ENCODE measurements at regions not wholly inside any gene's neighbourhood (a gene's known extent, or its start where the extent isn't known, plus 50 kb on each side); places are given as distances from the start of the nearest gene placed in this dataset.

- Histone ChIP-seq H3K9me3 (replicated peaks; ENCODE audit: control insufficient read depth, insufficient read depth, low read length) (no peaks in the 10 kb centered on the region), H3K4me2 (ENCODE audit: insufficient read depth, low read length) (no peak overlapping the region), H3K27me3 (ENCODE audit: control insufficient read depth in 2 of 2, insufficient read depth in 2 of 2, low read length in 2 of 2) (no peaks in the 10 kb centered on the region), H4K20me1 (replicated peaks; ENCODE audit: control insufficient read depth, extremely low read depth, insufficient read depth, low read length) (no peaks in the 10 kb centered on the region), H3K4me3 (replicated peaks in 1 of 3; ENCODE audit: insufficient read depth in 1 of 3, low read depth in 1 of 3, low read length in 3 of 3) (no peak overlapping the region), H3K9ac (replicated peaks; ENCODE audit: extremely low read depth, insufficient read depth, low read length) (no peak overlapping the region), H3K27ac (ENCODE audit: insufficient read depth, low read depth, low read length) (no peak overlapping the region), H2AFZ (ENCODE audit: low read depth, low read length) (no peak overlapping the region), H3K36me3 (ENCODE audit: control insufficient read depth in 2 of 2, extremely low read depth in 1 of 2, insufficient read depth in 2 of 2, low read length in 2 of 2) (no peaks in the 10 kb centered on the region), H3K4me1 (ENCODE audit: control insufficient read depth, extremely low read depth, insufficient read depth, low read length) (no peaks in the 10 kb centered on the region), H3K9me1 (replicated peaks; ENCODE audit: control insufficient read depth, extremely low read depth, insufficient read depth, low read length) (no peaks in the 10 kb centered on the region), H3K79me2 (ENCODE audit: control insufficient read depth, insufficient read depth, low read length) (no peaks in the 10 kb centered on the region)
- TF ChIP-seq MAX (IDR thresholded peaks at IDR 0.05; ENCODE audit: insufficient read depth, insufficient read length), result no peak
- no peak for TF ChIP-seq JUN (IDR thresholded peaks at IDR 0.05; ENCODE audit: borderline replicate concordance, insufficient read depth, insufficient read length, low read depth)
- no peak for TF ChIP-seq GATA2 (IDR thresholded peaks at IDR 0.05; ENCODE audit: insufficient read depth, insufficient read length, low read depth, low read length)
- no peak for TF ChIP-seq EZH2 (IDR thresholded peaks at IDR 0.05; ENCODE audit: borderline replicate concordance, low read depth, low read length, severe bottlenecking)
- no peak for TF ChIP-seq FOS (IDR thresholded peaks at IDR 0.05; ENCODE audit: borderline replicate concordance, insufficient read depth, low read length)
- TF ChIP-seq MYC (IDR thresholded peaks at IDR 0.05; ENCODE audit: low read depth, low read length), result no peak
- ChIA-PET POLR2A (no interaction called here), CTCF (interaction anchor here (1.0 kb wide), 1 partner anchor 53 kb away, joined by 3 read pairs; no protein-coding TSS in a partner anchor)
- FAIRE-seq (no peak), DNase-seq (ENCODE audit: low read depth, low spot score) (no peak)
- BruUV-seq (replicated peaks), result no TSS peak
- intact Hi-C loops (cut with micrococcal nuclease), result no loop called here
- dilution Hi-C loops (cut with MboI; ENCODE audit: extremely low pct_ligation_motif_present, low sequenced_read_pairs), result no loop called here
Observed at GRCh38 chr5:68093455-68094159, 121.9 kb upstream of the PIK3R1 start.

DNA sequence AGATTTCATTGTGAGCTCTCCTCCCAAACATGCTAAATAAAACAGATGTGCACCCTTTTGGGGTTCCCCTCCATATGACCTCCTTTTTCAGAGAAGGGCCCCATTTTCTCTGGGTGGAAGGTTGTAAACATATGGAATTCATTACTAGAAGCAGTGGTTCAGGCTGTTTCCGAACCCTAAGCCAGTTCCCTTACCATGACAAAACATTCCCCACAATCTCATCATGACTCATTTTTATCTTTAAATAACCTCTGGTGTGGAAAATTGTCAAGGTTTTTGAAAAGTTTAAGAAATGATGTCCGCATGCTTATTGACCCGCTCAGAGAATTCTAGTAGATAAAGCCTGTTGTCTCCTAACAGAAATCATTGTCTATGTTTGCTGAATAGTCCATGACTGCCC lies 127.3 kb upstream of the PIK3R1 start:
- Histone ChIP-seq H3K27ac (ENCODE audit: insufficient read depth, low read depth, low read length) (no peak overlapping the region), H3K4me3 (replicated peaks in 1 of 3; ENCODE audit: insufficient read depth in 1 of 3, low read depth in 1 of 3, low read length in 3 of 3) (no peak overlapping the region), H3K4me2 (ENCODE audit: insufficient read depth, low read length) (no peak overlapping the region), H4K20me1 (replicated peaks; ENCODE audit: control insufficient read depth, extremely low read depth, insufficient read depth, low read length) (no peaks in the 10 kb centered on the region), H3K79me2 (ENCODE audit: control insufficient read depth, insufficient read depth, low read length) (no peaks in the 10 kb centered on the region), H3K27me3 (ENCODE audit: control insufficient read depth in 2 of 2, insufficient read depth in 2 of 2, low read length in 2 of 2) (no peaks in the 10 kb centered on the region), H3K4me1 (ENCODE audit: control insufficient read depth, extremely low read depth, insufficient read depth, low read length) (peaks cover 10% of the 10 kb centered on the region), H2AFZ (ENCODE audit: low read depth, low read length) (no peak overlapping the region), H3K36me3 (ENCODE audit: control insufficient read depth in 2 of 2, extremely low read depth in 1 of 2, insufficient read depth in 2 of 2, low read length in 2 of 2) (no peaks in the 10 kb centered on the region), H3K9ac (replicated peaks; ENCODE audit: extremely low read depth, insufficient read depth, low read length) (no peak overlapping the region), H3K9me1 (replicated peaks; ENCODE audit: control insufficient read depth, extremely low read depth, insufficient read depth, low read length) (no peaks in the 10 kb centered on the region), H3K9me3 (replicated peaks; ENCODE audit: control insufficient read depth, insufficient read depth, low read length) (no peaks in the 10 kb centered on the region)
- POLR2A ChIA-PET, result no interaction called here
- no peak for TF ChIP-seq EZH2 (IDR thresholded peaks at IDR 0.05; ENCODE audit: borderline replicate concordance, low read depth, low read length, severe bottlenecking)
- no peak for TF ChIP-seq POLR2A (IDR thresholded peaks at IDR 0.05; ENCODE audit: low read depth, low read length)
- no peak for FAIRE-seq
- CTCF ChIA-PET, result no interaction called here
- no peak for DNase-seq (ENCODE audit: low read depth, low spot score)
- dilution Hi-C loops (cut with MboI; ENCODE audit: extremely low pct_ligation_motif_present, low sequenced_read_pairs), result no loop called here
- no TSS peak for BruUV-seq (replicated peaks)
- intact Hi-C loops (cut with micrococcal nuclease), result no loop called here

All from endothelial cell of umbilical vein (primary cell).